Kidney (tissue), 13 donors: ENCODE measurements at regions not wholly inside any gene's neighbourhood (a gene's known extent, or its start where the extent isn't known, plus 50 kb on each side); places are given as distances from the start of the nearest gene placed in this dataset.

Experiments
- DNase-seq, 5 donors: peaks; one replicate each; pipeline ENCODE4 v3.0.0-alpha.2; 2013 to 2020
- FAIRE-seq: peaks from 2 replicates; lab custom pipeline; 2012; peaks lifted over from hg19 to GRCh38; lab: Jason Lieb, UNC
- H3K27ac ChIP-seq, 2 donors: one replicate each; pipeline ENCODE4 v1.7.0; 2013; ENCODE audit warnings: low read depth in 2 of 2, low read length in 2 of 2, inconsistent platforms in 1 of 2
- H3K27me3 ChIP-seq: one replicate; pipeline ENCODE4 v1.7.1; 2013; ENCODE audit warnings: low read length, inconsistent platforms; ENCODE audit not compliant: control insufficient read depth, insufficient read depth
- H3K36me3 ChIP-seq, 3 donors: one replicate each; pipeline versions ENCODE4 v1.7.0 to v1.7.1; 2013; ENCODE audit warnings: low read length in 3 of 3, control low read depth in 1 of 3, inconsistent platforms in 1 of 3; ENCODE audit not compliant: insufficient read depth in 3 of 3, control insufficient read depth in 2 of 3
- H3K4me1 ChIP-seq, 3 donors: one replicate each; pipeline versions ENCODE4 v1.7.0 to v1.7.1; 2013; ENCODE audit warnings: low read length in 3 of 3, inconsistent platforms in 1 of 3, low read depth in 1 of 3; ENCODE audit not compliant: control insufficient read depth in 2 of 3, insufficient read depth in 2 of 3
- H3K4me3 ChIP-seq, 3 donors: one replicate each; pipeline versions ENCODE4 v1.7.0 to v1.8.1; 2013; ENCODE audit warnings: low read length in 3 of 3, control low read depth in 1 of 3, inconsistent platforms in 1 of 3
- H3K9ac ChIP-seq, 3 donors: one replicate each; pipeline versions ENCODE4 v1.7.0 to v1.7.1; 2013; ENCODE audit warnings: low read length in 3 of 3, control low read depth in 1 of 3, inconsistent platforms in 1 of 3
- H3K9me3 ChIP-seq, 3 donors: one replicate each; pipeline versions ENCODE4 v1.7.0 to v1.7.1; 2013; ENCODE audit warnings: low read length in 3 of 3, control low read depth in 1 of 3, inconsistent platforms in 1 of 3; ENCODE audit not compliant: control insufficient read depth in 2 of 3, insufficient read depth in 1 of 3
- CTCF ChIP-seq: IDR thresholded peaks from 3 replicates; pipeline ENCODE4 v1.5.1; 2012; ENCODE audit warnings: mild to moderate bottlenecking, moderate library complexity, borderline replicate concordance; ENCODE audit not compliant: insufficient read depth; ENCODE audit errors: extremely low read depth
- intact Hi-C: fragments of 100-400 bp; cut with DNase I; formaldehyde crosslinking; loops from one replicate; pipeline ENCODE4 v1.11.1; 2022
- donor health status: control.
- donor health status: control.
- donor health status: control.
- donor health status: control.
- donor health status: control.
- donor health status: DM: yes; HTN: yes; CAD: no.
- donor health status: Normal renal cell carcinoma (clear cell type).

- DNase-seq (no peak), FAIRE-seq (no peak)
- Histone ChIP-seq H3K9me3 (no peaks in the 10 kb centered on the region), H3K9ac (no peak overlapping the region), H3K36me3 (no peaks in the 10 kb centered on the region), H3K27ac (no peak overlapping the region), H3K27me3 (no peaks in the 10 kb centered on the region), H3K4me1 (no peaks in the 10 kb centered on the region), H3K4me3 (no peak overlapping the region)
- no peak for TF ChIP-seq CTCF
- intact Hi-C loops, result no loop called here
These were observed 384.6 kb upstream of the KLF4 start for GRCh38 chr9:107874137-107874536.

GRCh38 chr9:107872457-107873192 is 383.1 kb upstream of the KLF4 start:
- Histone ChIP-seq H3K27ac (no peak overlapping the region), H3K9me3 (no peaks in the 10 kb centered on the region), H3K4me1 (no peaks in the 10 kb centered on the region), H3K27me3 (no peaks in the 10 kb centered on the region), H3K4me3 (no peak overlapping the region), H3K36me3 (no peaks in the 10 kb centered on the region), H3K9ac (no peak overlapping the region)
- DNase-seq, result no peak
- no peak for TF ChIP-seq CTCF
- FAIRE-seq, result no peak
- intact Hi-C loops, result no loop called here

GRCh38 chr9:107870927-107871680 is 381.5 kb upstream of the KLF4 start:
- Histone ChIP-seq H3K27ac (no peak overlapping the region), H3K4me1 (no peaks in the 10 kb centered on the region), H3K4me3 (no peak overlapping the region), H3K9ac (no peak overlapping the region), H3K36me3 (no peaks in the 10 kb centered on the region), H3K27me3 (no peaks in the 10 kb centered on the region), H3K9me3 (no peaks in the 10 kb centered on the region)
- intact Hi-C loops, result no loop called here
- no peak for TF ChIP-seq CTCF
- DNase-seq (no peak), FAIRE-seq (no peak)
